ENCODE measurements at regions not wholly inside any gene's neighbourhood (a gene's known extent, or its start where the extent isn't known, plus 50 kb on each side); places are given as distances from the start of the nearest gene placed in this dataset.

- no peak for TF ChIP-seq CTCF (conservative IDR thresholded peaks at IDR 0.05; ENCODE audit: low read length)
- TF ChIP-seq EZH2phosphoT487 (IDR thresholded peaks at IDR 0.05; ENCODE audit: borderline replicate concordance), result no peak
These were observed 357.8 kb downstream of the MAFB start for GRCh38 chr20:40331249-40331648.
